ENCODE measurements at regions not wholly inside any gene's neighbourhood (a gene's known extent, or its start where the extent isn't known, plus 50 kb on each side); places are given as distances from the start of the nearest gene placed in this dataset.

GRCh38 chr9:119043996-119044395 lies 325.2 kb downstream of the BRINP1 start:
- no peaks in the 10 kb centered on the region for H3K4me1 ChIP-seq (ENCODE audit: control insufficient read depth, insufficient read depth, low read length)
- ChIA-PET POLR2A (no interaction called here), CTCF (no interaction called here)
- TF ChIP-seq HOXC10 (CRISPR knock-in tag; IDR thresholded peaks at IDR 0.05) (no peak), ZNF585B (tag by site-specific recombination; IDR thresholded peaks at IDR 0.05) (no peak), ZNF658 (tag by site-specific recombination; IDR thresholded peaks at IDR 0.05) (no peak), ZNF324 (tag by site-specific recombination; IDR thresholded peaks at IDR 0.05) (no peak), ZNF530 (tag by site-specific recombination; IDR thresholded peaks at IDR 0.05; ENCODE audit: low read depth) (no peak), TCF7L2 (IDR thresholded peaks at IDR 0.05; ENCODE audit: borderline replicate concordance, low read depth, low read length) (no peak), ZNF777 (tag by site-specific recombination; IDR thresholded peaks at IDR 0.05; ENCODE audit: borderline replicate concordance) (no peak)
- no peaks in the 10 kb centered on the region for H3K36me3 ChIP-seq (ENCODE audit: control insufficient read depth in 2 of 2, insufficient read depth in 1 of 2, low read length in 2 of 2)
- no peak overlapping the region for H3K4me3 ChIP-seq (ENCODE audit: low read depth, low read length)
- H3K27ac ChIP-seq (ENCODE audit: extremely low read depth, low read depth, low read length), result no peak overlapping the region
- no peaks in the 10 kb centered on the region for H3K9me3 ChIP-seq (ENCODE audit: control insufficient read depth, insufficient read depth, low read depth, low read length)

GRCh38 chr9:119044806-119045205 lies 324.4 kb downstream of the BRINP1 start:
- ChIA-PET POLR2A (no interaction called here), CTCF (no interaction called here)
- H3K4me3 ChIP-seq (ENCODE audit: low read depth, low read length), result no peak overlapping the region
- no peaks in the 10 kb centered on the region for H3K9me3 ChIP-seq (ENCODE audit: control insufficient read depth, insufficient read depth, low read depth, low read length)
- TF ChIP-seq ZNF266 (tag by site-specific recombination; IDR thresholded peaks at IDR 0.05; ENCODE audit: low read depth) (no peak), EGR2 (tag by site-specific recombination; IDR thresholded peaks at IDR 0.05; ENCODE audit: low read depth) (no peak), SP7 (tag by site-specific recombination; IDR thresholded peaks at IDR 0.05) (no peak), ZNF777 (tag by site-specific recombination; IDR thresholded peaks at IDR 0.05; ENCODE audit: borderline replicate concordance) (no peak), GLI2 (tag by site-specific recombination; IDR thresholded peaks at IDR 0.05; ENCODE audit: borderline replicate concordance, low read depth) (no peak), HOXA7 (CRISPR knock-in tag; IDR thresholded peaks at IDR 0.05; ENCODE audit: borderline replicate concordance) (no peak), ZNF704 (tag by site-specific recombination; IDR thresholded peaks at IDR 0.05) (no peak), ZNF138 (tag by site-specific recombination; IDR thresholded peaks at IDR 0.05; ENCODE audit: borderline replicate concordance) (no peak), ZSCAN16 (tag by site-specific recombination; IDR thresholded peaks at IDR 0.05) (no peak), ZNF600 (tag by site-specific recombination; IDR thresholded peaks at IDR 0.05) (no peak), ZNF23 (tag by site-specific recombination; IDR thresholded peaks at IDR 0.05; ENCODE audit: borderline replicate concordance) (no peak), ZBTB26 (tag by site-specific recombination; optimal IDR thresholded peaks at IDR 0.05) (no peak), ZNF518A (tag by site-specific recombination; conservative IDR thresholded peaks at IDR 0.05; ENCODE audit: low read depth) (no peak), ZFP41 (tag by site-specific recombination; IDR thresholded peaks at IDR 0.05; ENCODE audit: borderline replicate concordance) (no peak), ZNF623 (tag by site-specific recombination; IDR thresholded peaks at IDR 0.05) (no peak), PRDM4 (tag by site-specific recombination; IDR thresholded peaks at IDR 0.05) (no peak), ZNF549 (tag by site-specific recombination; IDR thresholded peaks at IDR 0.05) (no peak)
- H3K4me1 ChIP-seq (ENCODE audit: control insufficient read depth, insufficient read depth, low read length), result no peaks in the 10 kb centered on the region
- no peaks in the 10 kb centered on the region for H3K36me3 ChIP-seq (ENCODE audit: control insufficient read depth in 2 of 2, insufficient read depth in 1 of 2, low read length in 2 of 2)
- no peak overlapping the region for H3K27ac ChIP-seq (ENCODE audit: extremely low read depth, low read depth, low read length)

All from HEK293 (cell line).